OCI-LY3 (cell line): ENCODE measurements at regions not wholly inside any gene's neighbourhood (a gene's known extent, or its start where the extent isn't known, plus 50 kb on each side); places are given as distances from the start of the nearest gene placed in this dataset.

ENCODE experiments used
- CTCF ChIP-seq: fragments of 200-600, 300-600 bp; sonication (generic); IDR thresholded peaks from 2 replicates; pipeline ENCODE4 v1.5.1; 2014; ENCODE audit warnings: antibody characterized with exemption, low read length, low read depth
- EZH2phosphoT487 ChIP-seq: fragments of 200-600 bp; shearing (Covaris generic); IDR thresholded peaks from 2 replicates; pipeline ENCODE4 v1.6.1; 2018; ENCODE audit warnings: antibody characterized with exemption, mixed run types, low read depth

GRCh38 chr6:14328163-14328562 lies 210.6 kb downstream of the CD83 start:
- TF ChIP-seq CTCF (no peak), EZH2phosphoT487 (no peak)
